ENCODE measurements at regions not wholly inside any gene's neighbourhood (a gene's known extent, or its start where the extent isn't known, plus 50 kb on each side); places are given as distances from the start of the nearest gene placed in this dataset.

DNA sequence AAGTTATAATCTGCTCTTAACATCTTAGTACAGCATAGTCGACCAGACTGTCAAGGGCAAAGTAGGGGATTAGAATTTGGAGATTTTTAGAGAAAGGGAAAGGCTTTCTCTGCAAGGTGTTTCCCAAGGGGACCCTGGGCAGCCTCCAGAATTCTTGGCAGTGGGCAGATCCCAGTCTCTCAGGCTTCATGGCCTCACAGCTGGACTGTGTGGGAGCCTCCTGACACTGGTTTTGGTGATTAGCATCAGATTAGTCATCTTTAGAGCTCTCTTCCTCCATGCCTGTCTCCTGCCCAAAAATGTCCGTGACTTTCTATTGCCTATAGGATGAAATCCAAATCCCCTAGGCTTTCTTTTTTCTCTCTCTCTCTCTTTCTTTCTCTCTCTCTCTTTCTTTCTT is 370.7 kb downstream of the ZSWIM6 start:
- no peak for TF ChIP-seq POLR2AphosphoS5 (IDR thresholded peaks at IDR 0.05; ENCODE audit: low read depth, low read length)
- TF ChIP-seq, protein P1, sequence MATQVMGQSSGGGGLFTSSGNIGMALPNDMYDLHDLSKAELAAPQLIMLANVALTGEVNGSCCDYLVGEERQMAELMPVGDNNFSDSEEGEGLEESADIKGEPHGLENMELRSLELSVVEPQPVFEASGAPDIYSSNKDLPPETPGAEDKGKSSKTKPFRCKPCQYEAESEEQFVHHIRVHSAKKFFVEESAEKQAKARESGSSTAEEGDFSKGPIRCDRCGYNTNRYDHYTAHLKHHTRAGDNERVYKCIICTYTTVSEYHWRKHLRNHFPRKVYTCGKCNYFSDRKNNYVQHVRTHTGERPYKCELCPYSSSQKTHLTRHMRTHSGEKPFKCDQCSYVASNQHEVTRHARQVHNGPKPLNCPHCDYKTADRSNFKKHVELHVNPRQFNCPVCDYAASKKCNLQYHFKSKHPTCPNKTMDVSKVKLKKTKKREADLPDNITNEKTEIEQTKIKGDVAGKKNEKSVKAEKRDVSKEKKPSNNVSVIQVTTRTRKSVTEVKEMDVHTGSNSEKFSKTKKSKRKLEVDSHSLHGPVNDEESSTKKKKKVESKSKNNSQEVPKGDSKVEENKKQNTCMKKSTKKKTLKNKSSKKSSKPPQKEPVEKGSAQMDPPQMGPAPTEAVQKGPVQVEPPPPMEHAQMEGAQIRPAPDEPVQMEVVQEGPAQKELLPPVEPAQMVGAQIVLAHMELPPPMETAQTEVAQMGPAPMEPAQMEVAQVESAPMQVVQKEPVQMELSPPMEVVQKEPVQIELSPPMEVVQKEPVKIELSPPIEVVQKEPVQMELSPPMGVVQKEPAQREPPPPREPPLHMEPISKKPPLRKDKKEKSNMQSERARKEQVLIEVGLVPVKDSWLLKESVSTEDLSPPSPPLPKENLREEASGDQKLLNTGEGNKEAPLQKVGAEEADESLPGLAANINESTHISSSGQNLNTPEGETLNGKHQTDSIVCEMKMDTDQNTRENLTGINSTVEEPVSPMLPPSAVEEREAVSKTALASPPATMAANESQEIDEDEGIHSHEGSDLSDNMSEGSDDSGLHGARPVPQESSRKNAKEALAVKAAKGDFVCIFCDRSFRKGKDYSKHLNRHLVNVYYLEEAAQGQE (IDR thresholded peaks at IDR 0.05; ENCODE audit: insufficient read depth in 1 of 2, low read depth in 2 of 2, low read length in 2 of 2) = no peak

Measured in PFSK-1 (cell line).